Right atrium auricular region (tissue), 2 donors: ENCODE measurements at regions not wholly inside any gene's neighbourhood (a gene's known extent, or its start where the extent isn't known, plus 50 kb on each side); places are given as distances from the start of the nearest gene placed in this dataset.
A peak's percentile ranks its signal among the peaks of the same experiment; 100 is the strongest.

Experiments
- DNase-seq: peaks from one replicate; pipeline ENCODE4 v3.0.0-alpha.2; 2019; ENCODE audit warnings: low spot score
- H3K27ac ChIP-seq, 2 donors: fragments of 200-600 bp; sonication (generic); 1 replicate in 1 of 2; 2 replicates in 1 of 2; pipeline ENCODE4 v1.5.1; 2016 to 2019
- H3K27me3 ChIP-seq, 2 donors: fragments of 200-600 bp; sonication (generic); one replicate each; pipeline versions ENCODE4 v1.5.1 to v1.6.0; 2017 to 2019
- H3K36me3 ChIP-seq: fragments of 200-600 bp; sonication (generic); one replicate; pipeline ENCODE4 v1.5.1; 2016
- H3K4me1 ChIP-seq, 2 donors: fragments of 200-600 bp; sonication (generic); one replicate each; pipeline versions ENCODE4 v1.5.1 to v1.6.0; 2017 to 2019
- H3K4me3 ChIP-seq, 2 donors: fragments of 200-600 bp; sonication (generic); 1 replicate in 1 of 2; 2 replicates in 1 of 2; pipeline ENCODE4 v1.5.1; 2017 to 2019; ENCODE audit warnings: mild to moderate bottlenecking in 1 of 2, moderate library complexity in 1 of 2
- H3K9me3 ChIP-seq, 2 donors: fragments of 200-600 bp; sonication (generic); one replicate each; pipeline ENCODE4 v1.5.1; 2019
- TF ChIP-seq, protein P1 (sequence below), 2 donors: fragments of 200-600 bp; sonication (generic); IDR thresholded peaks; one replicate each; pipeline ENCODE4 v1.5.1; 2019; ENCODE audit warnings: antibody characterized with exemption in 2 of 2

- H3K27ac ChIP-seq, result no peak overlapping the region
- H3K4me1 ChIP-seq, result no peaks in the 10 kb centered on the region
- TF ChIP-seq, protein P1, sequence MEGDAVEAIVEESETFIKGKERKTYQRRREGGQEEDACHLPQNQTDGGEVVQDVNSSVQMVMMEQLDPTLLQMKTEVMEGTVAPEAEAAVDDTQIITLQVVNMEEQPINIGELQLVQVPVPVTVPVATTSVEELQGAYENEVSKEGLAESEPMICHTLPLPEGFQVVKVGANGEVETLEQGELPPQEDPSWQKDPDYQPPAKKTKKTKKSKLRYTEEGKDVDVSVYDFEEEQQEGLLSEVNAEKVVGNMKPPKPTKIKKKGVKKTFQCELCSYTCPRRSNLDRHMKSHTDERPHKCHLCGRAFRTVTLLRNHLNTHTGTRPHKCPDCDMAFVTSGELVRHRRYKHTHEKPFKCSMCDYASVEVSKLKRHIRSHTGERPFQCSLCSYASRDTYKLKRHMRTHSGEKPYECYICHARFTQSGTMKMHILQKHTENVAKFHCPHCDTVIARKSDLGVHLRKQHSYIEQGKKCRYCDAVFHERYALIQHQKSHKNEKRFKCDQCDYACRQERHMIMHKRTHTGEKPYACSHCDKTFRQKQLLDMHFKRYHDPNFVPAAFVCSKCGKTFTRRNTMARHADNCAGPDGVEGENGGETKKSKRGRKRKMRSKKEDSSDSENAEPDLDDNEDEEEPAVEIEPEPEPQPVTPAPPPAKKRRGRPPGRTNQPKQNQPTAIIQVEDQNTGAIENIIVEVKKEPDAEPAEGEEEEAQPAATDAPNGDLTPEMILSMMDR (IDR thresholded peaks at IDR 0.05), result no peak
- H3K9me3 ChIP-seq, result peaks cover 0 to 4% of the 10 kb centered on the region in 2 donors
- no peak for DNase-seq
- H3K27me3 ChIP-seq, result no peaks in the 10 kb centered on the region
- H3K4me3 ChIP-seq, result no peak overlapping the region
- no peaks in the 10 kb centered on the region for H3K36me3 ChIP-seq
Observed at GRCh38 chr6:156113631-156114030, 658.0 kb upstream of the NOX3 start.

DNA sequence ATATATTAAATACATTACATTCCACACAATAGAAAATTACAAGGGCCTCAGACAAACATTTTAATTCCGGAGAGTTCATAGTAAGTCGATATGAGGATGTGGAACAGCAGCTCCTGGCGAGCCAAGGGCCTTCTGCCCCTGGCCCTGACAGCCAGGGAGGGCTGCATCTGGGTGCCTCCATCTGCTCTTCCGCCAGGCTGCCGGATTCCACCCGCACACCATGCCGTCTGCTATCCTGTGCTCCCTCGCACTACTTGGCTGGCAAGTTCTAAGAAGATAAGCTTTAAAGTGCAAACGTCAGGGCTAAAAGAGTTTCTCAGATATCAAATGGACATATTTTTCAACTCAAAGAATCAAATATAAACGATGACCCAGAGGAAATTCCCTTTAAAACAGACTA lies 656.3 kb upstream of the NOX3 start:
- no peaks in the 10 kb centered on the region for H3K9me3 ChIP-seq
- H3K27me3 ChIP-seq, result no peaks in the 10 kb centered on the region
- H3K4me3 ChIP-seq, result no peak overlapping the region
- H3K27ac ChIP-seq, result no peak overlapping the region
- TF ChIP-seq, protein P1 (IDR thresholded peaks at IDR 0.05), result no peak
- DNase-seq, result no peak
- no peaks in the 10 kb centered on the region for H3K36me3 ChIP-seq
- H3K4me1 ChIP-seq, result no peaks in the 10 kb centered on the region

- TF ChIP-seq, protein P1 (IDR thresholded peaks at IDR 0.05), result no peak
- Histone ChIP-seq H3K9me3 (no peaks in the 10 kb centered on the region), H3K4me3 (no peak overlapping the region), H3K4me1 (no peaks in the 10 kb centered on the region), H3K27ac (no peak overlapping the region), H3K27me3 (no peaks in the 10 kb centered on the region), H3K36me3 (no peaks in the 10 kb centered on the region)
- DNase-seq, result no peak
Observed at GRCh38 chr6:156110249-156110648, 654.6 kb upstream of the NOX3 start.

DNA sequence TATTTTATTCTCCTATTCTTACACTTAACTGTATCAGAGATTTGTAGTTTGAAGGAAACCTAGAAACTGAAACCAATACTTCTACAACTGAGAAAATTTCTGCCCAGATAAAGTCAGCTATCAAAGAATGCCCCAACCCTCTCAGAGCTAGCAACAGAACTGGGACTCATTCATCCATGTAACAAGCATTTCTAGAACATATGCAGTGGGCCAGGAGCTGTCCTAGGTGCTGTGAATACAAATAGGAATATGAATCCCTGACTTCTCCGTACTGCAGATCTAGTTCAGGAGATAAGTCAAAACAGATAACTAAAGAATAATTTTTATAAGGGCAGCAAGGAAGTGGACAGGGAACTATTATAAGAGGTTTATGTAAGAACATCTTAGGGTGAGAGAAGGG lies 654.1 kb upstream of the NOX3 start:
- TF ChIP-seq, protein P1 (IDR thresholded peaks at IDR 0.05), result no peak
- H3K36me3 ChIP-seq, result no peaks in the 10 kb centered on the region
- H3K27me3 ChIP-seq, result no peaks in the 10 kb centered on the region
- H3K4me3 ChIP-seq, result no peak overlapping the region
- no peaks in the 10 kb centered on the region for H3K9me3 ChIP-seq
- DNase-seq, result no peak
- H3K4me1 ChIP-seq, result no peaks in the 10 kb centered on the region
- no peak overlapping the region for H3K27ac ChIP-seq

DNA sequence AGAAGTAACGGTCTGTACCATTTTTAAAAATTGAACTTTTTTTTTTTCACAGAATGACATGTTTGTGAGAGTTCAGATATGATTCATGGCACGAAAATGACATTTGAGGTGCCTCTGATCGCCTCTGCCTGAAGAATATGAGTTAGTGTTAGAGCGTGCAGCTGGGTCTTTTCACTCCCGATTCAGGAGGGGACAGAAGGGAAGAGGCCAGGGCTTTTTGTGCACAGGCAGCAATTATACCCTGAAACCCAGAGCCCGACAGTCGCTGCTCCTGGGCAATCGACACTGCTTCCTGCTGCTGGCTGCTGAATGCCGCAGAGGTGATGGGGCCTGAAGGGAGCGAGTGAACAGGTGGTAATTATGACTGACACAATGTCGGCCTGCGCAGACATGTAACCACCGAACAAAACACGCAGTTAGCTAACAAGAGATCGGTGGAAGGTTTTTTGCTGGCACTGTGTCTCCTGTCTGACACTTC lies 652.0 kb upstream of the NOX3 start:
- TF ChIP-seq, protein P1 (IDR thresholded peaks at IDR 0.05), result no peak
- no peaks in the 10 kb centered on the region for H3K9me3 ChIP-seq
- DNase-seq, result no peak
- H3K36me3 ChIP-seq, result no peaks in the 10 kb centered on the region
- H3K4me1 ChIP-seq, result no peaks in the 10 kb centered on the region
- no peaks in the 10 kb centered on the region for H3K27me3 ChIP-seq
- H3K27ac ChIP-seq, result no peak overlapping the region
- no peak overlapping the region for H3K4me3 ChIP-seq

DNA sequence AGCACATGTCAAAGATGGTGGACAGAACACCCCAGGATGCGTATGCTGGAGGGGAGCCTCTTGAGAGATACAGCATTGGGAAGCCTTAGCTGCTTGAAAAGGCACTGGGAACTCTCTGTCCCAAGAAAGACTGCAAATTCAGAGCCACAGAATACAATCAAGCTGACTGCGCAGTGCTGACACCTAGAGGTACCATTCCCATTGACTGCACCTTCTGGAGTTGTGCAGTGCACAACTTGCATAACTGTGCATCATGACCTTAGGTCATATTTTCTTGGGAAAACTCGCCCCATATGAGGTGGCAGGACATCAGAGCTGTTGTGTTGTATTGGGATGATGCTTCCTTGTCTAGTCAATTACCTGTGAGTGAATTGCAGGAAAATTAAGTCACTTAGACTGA lies 646.5 kb upstream of the NOX3 start:
- DNase-seq, result no peak
- H3K4me1 ChIP-seq, result no peaks in the 10 kb centered on the region
- H3K27me3 ChIP-seq, result no peaks in the 10 kb centered on the region
- H3K4me3 ChIP-seq, result no peak overlapping the region
- TF ChIP-seq, protein P1 (IDR thresholded peaks at IDR 0.05), result peak in 1 of 2 donors; percentile 23
- H3K36me3 ChIP-seq, result no peaks in the 10 kb centered on the region
- no peak overlapping the region for H3K27ac ChIP-seq
- no peaks in the 10 kb centered on the region for H3K9me3 ChIP-seq
